WTC11 (cell line): ENCODE measurements at regions not wholly inside any gene's neighbourhood (a gene's known extent, or its start where the extent isn't known, plus 50 kb on each side); places are given as distances from the start of the nearest gene placed in this dataset.

Source experiments
- ATAC-seq: fragments of 200-7000 bp; cut with Tn5 transposase; 2 replicates; pipeline ENCODE4 v1.10.0; 2021; ENCODE audit warnings: mild to moderate bottlenecking, moderate library complexity
- CTCF ChIA-PET: fragments of 300-600 bp; sonication (Branson Sonifier 250); formaldehyde crosslinking; loops from one replicate; lab custom pipeline; 2021; ENCODE audit warnings: antibody characterized with exemption; lab: Charles Lee
- POLR2A ChIA-PET: fragments of 350-600 bp; sonication (Branson Sonifier 250); formaldehyde crosslinking; loops from one replicate; lab custom pipeline; 2021; ENCODE audit warnings: antibody characterized with exemption; lab: Charles Lee
- DNase-seq: peaks from one replicate; pipeline ENCODE4 v3.0.0; 2021; ENCODE audit warnings: low spot score
- H3K27ac Mint-ChIP-seq: 2 replicates; pipeline ENCODE4 v1.8.0; 2021; ENCODE audit warnings: mixed read lengths
- H3K27me3 Mint-ChIP-seq: 2 replicates; pipeline ENCODE4 v1.8.0; 2021; ENCODE audit warnings: low read depth, mild to moderate bottlenecking, moderate library complexity, mixed read lengths
- H3K36me3 Mint-ChIP-seq: 2 replicates; pipeline ENCODE4 v1.8.0; 2021; ENCODE audit warnings: mixed read lengths
- H3K4me1 Mint-ChIP-seq: 2 replicates; pipeline ENCODE4 v1.8.0; 2022; ENCODE audit warnings: mixed read lengths
- H3K4me3 Mint-ChIP-seq: 2 replicates; pipeline ENCODE4 v1.8.0; 2021; ENCODE audit warnings: mild to moderate bottlenecking, moderate library complexity, mixed read lengths
- H3K9me3 Mint-ChIP-seq: 2 replicates; pipeline ENCODE4 v1.8.0; 2021; ENCODE audit warnings: mixed read lengths
- CDX4 ChIP-seq: fragments of 250-450 bp; sonication (Bioruptor Pico); IDR thresholded peaks from 2 replicates; pipeline ENCODE4 v1.9.0; 2021; ENCODE audit warnings: moderate library complexity, mild to moderate bottlenecking, inconsistent platforms, borderline replicate concordance
- CREB1 ChIP-seq: sonication (generic); formaldehyde crosslinking; IDR thresholded peaks from 2 replicates; pipeline ENCODE4 v1.8.0; 2023; ENCODE audit warnings: mild to moderate bottlenecking, missing genetic modification reagents
- E2F1 ChIP-seq: sonication (generic); formaldehyde crosslinking; IDR thresholded peaks from 2 replicates; pipeline ENCODE4 v1.8.0; 2022; ENCODE audit warnings: mild to moderate bottlenecking, missing genetic modification reagents
- ELF4 ChIP-seq: sonication (generic); formaldehyde crosslinking; IDR thresholded peaks from 2 replicates; pipeline ENCODE4 v1.8.1; 2022; ENCODE audit warnings: low read depth, mild to moderate bottlenecking, moderate library complexity, missing genetic modification reagents
- ETV6 ChIP-seq: sonication (generic); formaldehyde crosslinking; IDR thresholded peaks from 2 replicates; pipeline ENCODE4 v1.8.1; 2022; ENCODE audit warnings: mild to moderate bottlenecking, missing genetic modification reagents
- HMGXB4 ChIP-seq: sonication (generic); formaldehyde crosslinking; IDR thresholded peaks from 2 replicates; pipeline ENCODE4 v1.8.1; 2023; ENCODE audit warnings: mild to moderate bottlenecking, moderate library complexity, missing genetic modification reagents
- IRF1 ChIP-seq: sonication (generic); formaldehyde crosslinking; IDR thresholded peaks from 2 replicates; pipeline ENCODE4 v1.8.0; 2023; ENCODE audit warnings: missing genetic modification reagents
- MLX ChIP-seq: sonication (generic); formaldehyde crosslinking; IDR thresholded peaks from 2 replicates; pipeline ENCODE4 v1.8.1; 2023; ENCODE audit warnings: mild to moderate bottlenecking, missing genetic modification reagents, moderate library complexity
- NFATC4 ChIP-seq: fragments of 250-450 bp; sonication (Bioruptor Pico); IDR thresholded peaks from 2 replicates; pipeline ENCODE4 v1.9.0; 2021; ENCODE audit warnings: mild to moderate bottlenecking
- NFYB ChIP-seq: sonication (generic); formaldehyde crosslinking; conservative IDR thresholded peaks from 2 replicates; pipeline ENCODE4 v1.8.0; 2022; ENCODE audit warnings: low read depth, missing genetic modification reagents
- PRDM15 ChIP-seq: sonication (generic); formaldehyde crosslinking; IDR thresholded peaks from 2 replicates; pipeline ENCODE4 v1.8.0; 2022; ENCODE audit warnings: missing genetic modification reagents
- SMAD4 ChIP-seq: sonication (generic); formaldehyde crosslinking; IDR thresholded peaks from 2 replicates; pipeline ENCODE4 v1.8.0; 2022; ENCODE audit warnings: mild to moderate bottlenecking, missing genetic modification reagents
- TEAD4 ChIP-seq: sonication (generic); formaldehyde crosslinking; IDR thresholded peaks from 2 replicates; pipeline ENCODE4 v1.8.0; 2022; ENCODE audit warnings: mild to moderate bottlenecking, missing genetic modification reagents
- USF2 ChIP-seq: sonication (generic); formaldehyde crosslinking; IDR thresholded peaks from 2 replicates; pipeline ENCODE4 v1.8.1; 2023; ENCODE audit warnings: mild to moderate bottlenecking, missing genetic modification reagents, moderate library complexity
- ZBTB21 ChIP-seq: sonication (generic); formaldehyde crosslinking; IDR thresholded peaks from 2 replicates; pipeline ENCODE4 v1.8.1; 2023; ENCODE audit warnings: mild to moderate bottlenecking, missing genetic modification reagents, borderline replicate concordance
- ZNF138 ChIP-seq: sonication (generic); formaldehyde crosslinking; conservative IDR thresholded peaks from 2 replicates; pipeline ENCODE4 v1.8.1; 2022; ENCODE audit warnings: mild to moderate bottlenecking, moderate library complexity, missing genetic modification reagents
- ZNF281 ChIP-seq: sonication (generic); formaldehyde crosslinking; IDR thresholded peaks from 2 replicates; pipeline ENCODE4 v1.8.0; 2023; ENCODE audit warnings: mild to moderate bottlenecking, missing genetic modification reagents
- ZNF416 ChIP-seq: fragments of 250-450 bp; sonication (Bioruptor Pico); IDR thresholded peaks from 2 replicates; pipeline ENCODE4 v1.9.0; 2021; ENCODE audit warnings: mild to moderate bottlenecking, inconsistent platforms

GRCh38 chr4:173463816-173464215 is 64.9 kb upstream of the SCRG1 start (continued):
- TF ChIP-seq HMGXB4: no peak
- TF ChIP-seq NFATC4: no peak
- no peak for TF ChIP-seq ZNF138 (CRISPR knock-in tag)
- TF ChIP-seq MLX (CRISPR knock-in tag): no peak
- TF ChIP-seq ZNF281: no peak
- TF ChIP-seq E2F1 (CRISPR knock-in tag): no peak
- no peak for TF ChIP-seq CDX4
- no peak for TF ChIP-seq ETV6 (CRISPR knock-in tag)

- H3K4me3 Mint-ChIP-seq: no peak overlapping the region
- ChIA-PET POLR2A (no interaction called here), CTCF (no interaction called here)
- DNase-seq (no peak), ATAC-seq (no peak)
- no peak overlapping the region for H3K27ac Mint-ChIP-seq
- H3K9me3 Mint-ChIP-seq: no peaks in the 10 kb centered on the region
- H3K36me3 Mint-ChIP-seq: no peaks in the 10 kb centered on the region
- no peaks in the 10 kb centered on the region for H3K27me3 Mint-ChIP-seq
- TF ChIP-seq USF2 (CRISPR knock-in tag): no peak
- no peak for TF ChIP-seq PRDM15 (CRISPR knock-in tag)
- no peak for TF ChIP-seq TEAD4 (CRISPR knock-in tag)
- no peak for TF ChIP-seq ZNF416 (CRISPR knock-in tag)
- TF ChIP-seq NFYB (CRISPR knock-in tag): no peak
- TF ChIP-seq ZBTB21 (CRISPR knock-in tag): no peak
- TF ChIP-seq CREB1 (CRISPR knock-in tag): no peak
- no peak for TF ChIP-seq ELF4
- TF ChIP-seq HMGXB4: no peak
- no peak for TF ChIP-seq SMAD4 (CRISPR knock-in tag)
- TF ChIP-seq IRF1 (CRISPR knock-in tag): no peak
- H3K4me1 Mint-ChIP-seq: no peaks in the 10 kb centered on the region
These were observed 62.3 kb upstream of the SCRG1 start for GRCh38 chr4:173461170-173461569.
